B cell (primary cell): ENCODE measurements at regions not wholly inside any gene's neighbourhood (a gene's known extent, or its start where the extent isn't known, plus 50 kb on each side); places are given as distances from the start of the nearest gene placed in this dataset.

Source experiments
- CTCF ChIP-seq: fragments of 200-600 bp; IDR thresholded peaks from one replicate; pipeline ENCODE4 v1.8.0; 2022; ENCODE audit warnings: antibody characterized with exemption, mild to moderate bottlenecking
- EZH2 ChIP-seq: IDR thresholded peaks from 2 replicates; pipeline ENCODE4 v1.6.1; 2012; ENCODE audit warnings: borderline replicate concordance, low read depth, mild to moderate bottlenecking, moderate library complexity, low read length; ENCODE audit not compliant: insufficient read depth, poor library complexity, severe bottlenecking

GRCh38 chr2:101546376-101547058 lies 71.6 kb upstream of the RFX8 start:
- TF ChIP-seq CTCF (no peak), EZH2 (no peak)
